ENCODE measurements at regions not wholly inside any gene's neighbourhood (a gene's known extent, or its start where the extent isn't known, plus 50 kb on each side); places are given as distances from the start of the nearest gene placed in this dataset.
"Not testable (repeated sequence)": the region's sequence is repeated elsewhere in the genome, so short reads cannot be mapped to it uniquely, and the experiment has no call there.

DNA sequence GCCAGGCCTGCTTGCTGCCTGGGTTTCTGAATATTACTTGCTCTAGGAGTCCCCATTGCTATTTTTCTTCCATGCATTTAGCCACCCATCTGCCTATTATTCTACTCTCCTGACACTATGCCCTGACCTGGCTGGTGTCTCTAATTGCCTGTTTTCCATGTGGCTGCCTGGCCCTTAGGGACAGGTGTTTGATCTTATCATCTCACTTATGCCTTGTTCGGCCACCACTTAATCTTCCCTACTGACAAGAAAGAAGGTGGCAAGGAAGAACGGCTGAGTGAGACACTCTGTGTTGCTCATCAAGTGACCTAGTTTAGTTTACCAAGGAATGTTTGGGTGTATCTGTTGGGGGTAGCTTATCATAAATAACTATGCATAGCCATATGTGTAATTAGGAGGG is 50.4 kb upstream of the RAPH1 start:
- no peak for DNase-seq

DNA sequence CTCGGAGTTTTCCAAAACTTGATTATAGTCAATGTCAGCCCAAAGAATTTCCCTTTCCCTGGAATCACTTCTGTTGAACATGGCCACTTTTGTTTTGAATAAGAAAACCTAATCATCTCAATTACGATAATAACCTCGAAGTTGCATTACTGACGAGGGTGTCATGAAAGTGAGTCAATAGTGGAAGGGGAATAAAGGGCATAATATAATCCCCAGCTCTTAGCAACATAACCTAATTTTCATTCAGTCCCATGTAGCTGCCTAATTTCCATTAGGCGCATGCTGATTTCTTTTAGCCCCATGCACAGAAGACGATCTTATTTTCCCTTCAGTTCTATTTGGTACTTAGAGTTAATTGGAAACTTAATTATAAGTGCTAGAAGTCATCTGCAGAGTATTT is 51.1 kb upstream of the RAPH1 start:
- DNase-seq, result no peak

DNA sequence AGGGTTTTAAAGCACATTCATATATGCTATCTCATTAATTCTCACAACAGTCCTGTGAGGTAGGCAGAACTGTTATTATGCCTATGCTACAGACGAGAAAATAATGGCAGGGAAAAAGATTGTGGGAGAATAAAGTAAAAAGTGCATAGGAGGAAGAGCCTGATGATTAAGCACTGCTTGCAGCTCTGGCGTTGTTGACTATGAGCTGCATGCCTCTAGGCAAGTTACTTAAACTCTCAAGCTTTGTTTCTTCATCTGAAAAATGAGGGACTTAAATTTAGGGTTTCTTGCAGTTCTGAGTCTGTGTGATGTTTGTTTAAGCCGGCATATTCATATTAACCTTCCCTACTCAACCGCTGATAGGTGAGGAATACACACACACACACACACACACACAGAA is 51.6 kb upstream of the RAPH1 start:
- no peak for DNase-seq

DNA sequence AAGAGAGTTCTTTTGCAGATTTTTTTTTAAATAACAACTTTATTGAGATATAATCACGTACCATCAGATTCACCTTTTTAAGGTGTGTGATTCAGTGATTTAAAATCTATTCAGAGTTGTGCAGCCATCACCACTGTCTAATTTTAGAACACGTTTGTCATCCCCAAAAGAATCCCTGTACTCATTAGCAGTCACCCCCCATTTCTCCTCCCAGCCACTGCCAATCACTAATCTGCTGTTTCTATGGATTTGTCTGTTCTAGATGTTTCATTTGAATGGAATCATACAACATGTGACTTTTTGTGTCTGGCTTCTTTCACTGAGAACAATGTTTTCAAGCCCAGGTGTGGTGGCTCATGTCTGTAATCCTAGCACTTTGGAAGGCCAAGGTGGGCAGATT is 55.4 kb upstream of the RAPH1 start:
- DNase-seq, result no peak

DNA sequence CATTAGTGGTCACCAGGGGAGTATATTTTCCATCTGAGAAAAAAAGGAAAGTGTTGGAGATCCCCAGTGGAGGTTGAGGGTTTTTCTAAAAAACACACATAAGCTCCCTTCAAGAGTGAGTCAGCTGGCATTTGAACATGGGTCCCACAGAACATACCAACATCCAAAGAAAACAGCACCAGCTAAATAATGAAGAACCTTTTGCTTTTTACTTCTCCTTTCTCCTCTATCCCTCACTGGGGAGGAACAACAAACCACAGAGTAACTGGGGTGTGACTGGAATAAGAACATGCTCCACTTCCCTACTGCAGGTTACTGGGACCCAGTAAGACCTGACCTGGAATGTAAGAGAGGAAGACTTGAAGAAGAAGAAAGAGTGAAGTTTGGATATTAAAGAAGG is 56.5 kb upstream of the RAPH1 start:
- DNase-seq, result no peak

DNA sequence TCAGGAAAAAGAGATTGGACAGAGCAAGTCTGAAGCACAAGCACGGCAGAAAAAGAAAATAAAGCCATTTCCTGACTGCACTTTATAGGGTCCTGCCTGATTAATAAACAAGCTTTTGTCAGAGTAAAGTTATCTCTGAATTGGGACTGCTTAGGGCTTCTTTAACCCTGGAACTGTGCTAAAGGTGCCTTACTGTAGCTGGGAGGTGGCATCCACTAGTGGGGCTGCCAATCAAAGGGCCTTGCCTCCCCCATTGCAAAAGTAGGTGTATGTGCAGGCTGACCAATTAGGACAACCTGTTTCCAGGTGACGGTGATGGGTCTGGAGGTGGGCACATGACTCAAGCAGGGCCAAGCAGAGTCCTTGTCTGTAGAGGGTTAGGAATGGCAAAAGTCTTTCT is 57.4 kb upstream of the RAPH1 start:
- DNase-seq, result no peak

DNA sequence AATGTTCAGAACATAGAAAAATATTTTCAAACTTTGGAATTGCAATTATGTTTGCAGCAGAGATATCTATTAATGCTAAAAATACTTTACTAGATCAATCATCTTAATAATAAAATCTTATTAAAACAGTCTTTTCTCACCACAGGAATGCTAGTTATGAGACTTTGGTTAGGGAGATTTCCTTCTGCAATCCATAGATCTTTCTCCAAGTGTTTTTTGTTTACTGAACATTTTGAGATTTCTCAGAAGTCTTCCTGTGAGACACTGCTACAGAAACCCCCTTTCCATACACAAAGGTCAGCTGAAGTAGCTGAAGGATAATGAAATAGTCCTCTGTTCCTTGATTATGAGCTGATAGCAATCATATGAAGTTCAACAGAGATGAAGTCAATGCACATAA is 59.4 kb upstream of the RAPH1 start:
- no peak for DNase-seq

DNA sequence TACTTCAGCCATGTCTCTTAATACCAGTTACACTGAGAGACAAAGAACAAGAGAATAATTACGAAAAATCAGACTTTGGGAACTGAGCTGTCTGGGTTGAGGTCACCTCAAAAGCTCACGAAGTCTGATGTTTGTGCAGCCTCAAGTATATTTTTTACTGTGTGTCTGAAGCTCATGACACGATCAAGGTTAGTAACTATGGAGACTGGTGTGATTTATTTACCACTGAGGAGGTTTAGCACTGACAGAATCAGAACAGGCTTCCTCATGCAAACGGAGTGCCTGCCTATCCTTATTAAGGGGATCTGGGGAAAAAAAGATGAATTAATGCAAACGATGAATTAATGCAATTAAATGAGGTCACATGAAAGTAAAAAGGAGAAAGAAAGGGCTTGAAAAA is 61.1 kb upstream of the RAPH1 start:
- DNase-seq, result no peak

DNA sequence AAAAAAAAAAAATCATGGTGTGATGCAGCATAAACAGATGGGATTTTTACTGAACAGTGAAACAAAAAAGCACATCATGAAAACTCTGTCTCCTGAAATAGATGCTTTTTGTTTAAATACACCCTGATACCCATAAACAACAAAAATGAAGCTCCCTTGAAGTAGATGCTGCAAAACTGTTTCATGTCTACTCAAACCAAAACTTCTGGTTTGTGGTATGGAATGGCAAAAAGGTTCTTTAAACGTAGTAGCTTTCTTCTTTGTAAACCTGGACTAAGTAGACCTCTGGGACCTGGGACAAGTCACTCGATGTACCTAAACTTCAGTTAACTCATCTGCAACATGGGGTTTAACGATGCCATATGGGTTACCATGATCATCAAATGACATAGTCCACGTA is 64.4 kb upstream of the RAPH1 start:
- DNase-seq, result no peak

DNA sequence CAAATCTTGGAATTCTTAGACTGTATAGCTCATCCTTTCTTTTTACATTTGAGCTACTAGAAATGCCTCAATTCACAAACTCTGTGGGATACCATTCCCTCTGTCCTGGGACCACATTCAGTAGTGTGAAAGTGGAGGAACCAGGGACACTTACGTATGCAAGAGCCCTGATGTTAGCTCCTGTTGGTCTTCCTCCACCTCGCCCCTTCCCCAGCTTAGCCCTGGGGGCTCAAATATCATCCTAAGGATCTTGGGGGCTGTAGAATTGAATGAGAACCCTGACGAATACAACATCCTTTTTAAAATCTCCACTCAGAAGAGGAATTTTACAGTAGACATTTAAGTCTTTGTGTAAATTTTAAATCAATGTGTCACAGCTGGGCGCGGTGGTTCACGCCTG is 65.2 kb upstream of the RAPH1 start:
- DNase-seq, result no peak

DNA sequence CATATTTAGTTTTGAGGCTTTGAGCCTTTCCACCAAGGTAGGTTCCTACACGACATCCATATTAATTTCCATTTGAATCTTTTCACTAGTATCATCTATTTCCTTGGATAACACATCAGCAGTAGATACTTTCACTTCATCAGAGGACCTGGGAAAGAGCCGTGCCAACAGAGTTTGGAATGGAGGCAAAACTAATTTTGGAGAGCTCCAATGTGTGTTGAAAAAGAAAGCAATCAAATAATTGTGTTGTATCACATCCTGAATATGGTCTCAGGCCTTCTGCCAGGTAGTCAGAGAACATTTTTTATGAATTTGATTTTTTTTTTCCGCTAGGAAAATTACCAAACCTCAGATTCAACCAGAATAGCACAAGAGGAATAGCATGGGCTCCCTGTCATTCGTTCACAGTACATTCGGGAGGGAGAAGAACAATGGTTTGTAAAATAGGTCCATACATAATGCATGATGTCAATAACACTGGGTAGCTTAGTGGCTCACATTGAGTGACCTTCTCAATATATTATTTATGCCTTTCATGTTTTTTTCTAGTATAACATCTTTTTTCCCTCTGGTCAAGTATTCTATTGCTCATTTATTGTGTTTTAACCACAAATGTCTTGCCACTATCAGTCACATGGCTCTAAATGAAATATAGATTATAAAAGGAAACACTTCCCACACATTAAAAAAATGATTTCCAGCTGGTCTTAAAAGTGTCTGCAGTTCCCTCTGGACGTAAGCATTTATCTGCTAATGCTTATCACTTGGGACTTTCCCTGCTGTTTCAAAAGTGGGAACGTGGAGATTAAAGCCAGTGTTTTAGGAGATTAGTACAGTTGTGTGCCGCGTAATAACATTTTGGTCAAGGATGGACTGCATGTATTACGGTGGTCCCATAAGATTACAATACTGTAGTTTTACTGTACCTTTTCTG is 68.6 kb upstream of the RAPH1 start:
- DNase-seq, result no peak

DNA sequence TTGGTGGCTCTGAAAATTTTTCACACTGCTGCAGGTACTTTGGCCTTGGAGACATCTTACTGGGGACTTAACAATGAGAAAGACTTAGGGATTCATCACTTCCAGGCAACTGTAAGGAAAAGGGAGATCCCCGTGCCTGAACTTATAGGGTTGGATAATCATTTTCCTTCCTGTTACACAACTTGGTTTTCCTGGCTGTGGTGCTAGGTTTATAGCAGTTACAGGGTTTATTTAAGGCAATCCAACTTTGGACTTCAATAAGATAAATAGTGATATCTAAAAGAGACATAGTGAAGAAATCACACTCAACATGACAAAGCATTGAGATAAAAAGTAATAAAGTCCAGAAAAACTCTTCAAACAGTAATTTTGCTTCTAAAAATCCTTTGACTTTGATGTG is 70.2 kb upstream of the RAPH1 start:
- DNase-seq, result no peak

DNA sequence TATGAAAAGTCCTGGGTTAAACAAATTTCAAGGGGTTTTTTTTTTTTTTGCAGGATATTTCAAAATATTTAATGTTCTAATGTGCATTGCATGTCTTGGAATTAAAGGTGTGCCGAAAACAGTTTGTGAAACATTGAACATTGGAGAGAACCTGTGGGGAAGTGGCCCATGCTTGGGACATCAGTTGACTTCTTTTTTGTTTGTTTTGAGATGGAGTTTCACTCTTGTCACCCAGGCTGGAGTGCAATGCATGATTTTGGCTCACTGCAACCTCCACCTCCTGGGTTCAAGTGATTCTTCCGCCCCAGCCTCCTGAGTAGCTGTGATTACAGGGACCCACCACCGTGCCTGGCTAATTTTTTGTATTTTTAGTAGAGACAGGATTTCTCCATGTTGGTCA is 71.0 kb upstream of the RAPH1 start:
- DNase-seq, result no peak

DNA sequence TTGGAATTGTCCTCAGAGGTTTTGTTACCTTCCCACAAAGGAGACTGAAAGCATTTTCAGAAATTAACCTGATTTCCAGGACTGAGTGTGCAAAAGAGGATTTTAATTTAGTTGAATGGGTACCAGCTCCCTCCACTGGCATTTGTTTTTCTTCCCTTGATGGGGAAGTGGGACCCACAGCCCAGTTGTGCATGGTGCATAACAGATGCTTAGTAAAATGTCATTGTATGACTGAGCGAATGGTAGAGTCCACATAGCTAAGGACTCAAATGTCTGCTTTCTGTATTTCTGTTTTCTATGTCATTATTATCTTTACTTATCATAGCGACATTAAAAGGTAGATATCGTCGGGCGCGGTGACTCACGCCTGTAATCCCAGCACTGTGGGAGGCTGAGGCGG is 75.5 kb upstream of the RAPH1 start:
- no peak for DNase-seq

DNA sequence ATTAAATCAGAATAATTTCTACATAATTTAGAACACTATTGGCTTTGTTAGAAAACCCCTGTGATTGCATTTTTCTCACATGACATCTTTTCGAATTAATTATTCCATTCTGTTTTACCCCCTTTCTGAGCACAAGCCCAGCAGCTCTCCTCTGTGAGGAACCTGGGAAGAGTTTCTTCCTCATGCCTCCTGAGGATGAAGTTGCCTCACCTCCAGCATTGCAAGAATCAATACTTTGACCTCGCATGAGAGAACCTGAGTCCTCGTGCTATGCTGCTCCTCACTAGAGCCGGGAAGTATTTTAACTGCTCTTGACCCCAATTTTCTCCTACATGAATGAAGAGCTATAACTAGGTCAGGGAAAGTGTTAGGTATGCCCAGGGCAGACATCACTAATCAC is 77.1 kb upstream of the RAPH1 start:
- no peak for DNase-seq

DNA sequence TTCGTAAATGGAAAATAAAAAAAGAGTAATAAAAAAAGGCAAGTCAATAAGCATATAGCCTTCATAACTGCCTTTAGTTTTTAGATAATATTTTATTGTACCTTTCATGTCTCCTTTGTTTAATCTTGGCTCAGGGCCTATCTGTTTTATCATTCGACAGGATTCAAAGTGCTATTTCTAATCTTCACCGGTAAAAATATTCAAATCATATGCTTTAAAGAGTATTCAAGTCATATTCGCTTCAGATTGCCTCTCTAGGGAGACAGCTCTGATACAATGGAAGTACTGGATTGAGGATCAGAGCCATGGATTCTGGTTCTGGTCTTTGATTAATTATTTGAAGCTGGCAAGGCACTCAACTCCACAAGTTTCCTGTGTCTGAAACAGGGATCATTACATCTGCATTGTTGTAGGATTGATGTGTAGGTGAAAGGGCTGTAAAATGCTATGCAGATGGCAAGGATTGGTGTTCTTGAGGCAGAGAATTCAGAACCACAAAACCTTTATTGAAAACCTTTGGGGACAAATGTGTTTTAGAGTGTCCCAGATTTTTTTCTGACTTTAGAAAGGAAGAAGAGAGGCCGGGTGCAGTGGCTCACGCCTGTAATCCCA is 84.3 kb upstream of the RAPH1 start:
- no peak for DNase-seq

DNA sequence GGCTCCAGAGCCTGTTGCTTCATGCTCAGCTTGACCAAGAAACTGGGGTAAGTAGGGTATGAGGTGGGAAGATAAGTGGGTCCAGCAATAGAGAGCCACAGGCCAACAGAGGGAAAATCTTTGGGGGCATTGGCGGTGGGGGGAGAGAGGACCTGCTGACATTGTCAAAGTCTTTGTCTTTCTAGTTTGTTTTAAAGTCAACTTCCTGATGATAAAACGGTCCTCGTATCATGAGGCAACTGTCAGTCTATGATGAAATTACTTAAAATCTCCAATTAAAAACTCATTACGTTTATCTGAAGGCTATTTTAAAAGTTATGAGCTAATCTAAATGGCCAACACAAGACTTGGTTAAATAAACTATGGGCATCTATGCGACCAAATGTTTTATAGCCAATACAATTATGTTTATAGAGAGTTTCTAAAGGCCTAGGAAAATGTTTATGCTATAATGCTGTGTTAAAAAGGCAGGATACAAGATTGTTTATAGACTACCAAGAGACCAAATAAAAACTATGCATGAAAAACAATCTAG is 84.4 kb upstream of the CD28 start:
- no peak for DNase-seq

DNA sequence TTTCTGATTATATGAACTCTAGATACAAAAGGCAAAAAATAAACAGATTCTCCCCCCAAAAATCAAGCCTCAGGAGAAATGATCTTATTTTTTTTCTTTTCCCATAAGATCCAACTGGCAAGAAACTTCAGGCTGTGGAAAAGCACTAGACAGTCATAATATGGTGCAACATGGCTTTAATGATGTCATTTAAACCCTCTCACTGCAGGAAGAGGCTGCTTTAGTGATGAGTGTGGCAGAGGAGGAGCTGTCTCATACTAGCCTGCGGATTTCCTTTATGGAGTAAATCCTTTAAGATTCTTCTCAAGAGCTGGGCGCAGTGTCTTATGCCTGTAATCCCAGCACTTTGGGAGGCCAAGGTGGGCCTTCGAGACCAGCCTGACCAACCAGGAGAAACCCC is 83.3 kb upstream of the CD28 start:
- DNase-seq, result peak; percentile 23

DNA sequence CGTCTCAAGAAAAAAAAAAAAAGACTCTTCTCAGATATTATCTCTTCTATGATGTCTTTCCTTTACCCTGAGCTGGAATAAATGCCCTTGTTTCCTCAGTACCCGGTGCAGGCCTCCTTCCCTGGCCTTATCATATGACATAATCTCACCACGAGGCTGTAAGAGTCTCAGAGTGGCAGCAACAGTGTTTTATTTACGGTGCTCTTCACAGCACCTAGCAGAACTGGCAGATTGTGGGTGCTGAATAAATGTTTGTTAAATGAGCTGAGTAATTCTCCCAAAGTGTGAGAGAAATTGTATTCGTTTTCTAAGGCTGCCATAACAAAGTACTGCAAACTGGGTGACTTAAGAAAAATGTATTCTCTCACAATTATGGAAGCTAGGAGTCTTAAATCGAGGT is 82.8 kb upstream of the CD28 start:
- DNase-seq, result peak; percentile 22

DNA sequence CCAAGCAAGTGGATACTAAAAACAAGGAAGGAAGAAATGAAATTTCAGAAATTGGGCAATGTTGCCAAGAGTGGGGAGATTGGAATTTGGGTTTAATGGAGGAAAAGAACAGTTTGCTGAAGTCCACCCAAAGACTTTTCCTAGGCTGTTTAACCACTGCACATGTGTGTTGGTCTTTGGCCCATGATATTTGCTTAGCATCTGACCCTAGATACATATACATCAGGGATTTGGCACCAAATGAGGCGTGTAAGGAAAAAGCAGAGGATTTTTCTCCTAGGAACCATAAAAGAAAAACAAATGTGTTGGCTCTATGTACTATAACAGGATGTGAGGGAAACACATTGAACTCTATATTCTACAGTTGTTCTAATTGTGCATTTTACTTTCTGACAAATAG is 80.7 kb upstream of the CD28 start:
- no peak for DNase-seq

DNA sequence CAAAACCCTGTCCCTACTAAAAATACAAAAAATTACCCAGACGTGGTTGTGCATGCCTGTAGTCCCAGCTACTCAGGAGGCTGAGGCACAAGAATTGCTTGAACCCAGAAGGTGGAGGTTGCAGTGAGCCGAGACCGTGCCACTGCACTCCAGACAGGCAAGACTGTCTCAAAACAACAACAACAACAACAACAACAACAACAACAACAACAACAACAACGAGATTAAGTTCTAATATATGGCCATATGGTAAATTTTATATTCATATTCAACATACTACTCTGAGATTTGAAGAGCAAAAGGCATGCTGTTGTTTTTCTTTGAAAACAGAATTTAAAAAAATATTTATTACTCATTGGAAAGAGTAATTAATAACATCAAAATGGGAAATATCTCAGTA is 80.2 kb upstream of the CD28 start:
- DNase-seq, result not testable (repeated sequence)

DNA sequence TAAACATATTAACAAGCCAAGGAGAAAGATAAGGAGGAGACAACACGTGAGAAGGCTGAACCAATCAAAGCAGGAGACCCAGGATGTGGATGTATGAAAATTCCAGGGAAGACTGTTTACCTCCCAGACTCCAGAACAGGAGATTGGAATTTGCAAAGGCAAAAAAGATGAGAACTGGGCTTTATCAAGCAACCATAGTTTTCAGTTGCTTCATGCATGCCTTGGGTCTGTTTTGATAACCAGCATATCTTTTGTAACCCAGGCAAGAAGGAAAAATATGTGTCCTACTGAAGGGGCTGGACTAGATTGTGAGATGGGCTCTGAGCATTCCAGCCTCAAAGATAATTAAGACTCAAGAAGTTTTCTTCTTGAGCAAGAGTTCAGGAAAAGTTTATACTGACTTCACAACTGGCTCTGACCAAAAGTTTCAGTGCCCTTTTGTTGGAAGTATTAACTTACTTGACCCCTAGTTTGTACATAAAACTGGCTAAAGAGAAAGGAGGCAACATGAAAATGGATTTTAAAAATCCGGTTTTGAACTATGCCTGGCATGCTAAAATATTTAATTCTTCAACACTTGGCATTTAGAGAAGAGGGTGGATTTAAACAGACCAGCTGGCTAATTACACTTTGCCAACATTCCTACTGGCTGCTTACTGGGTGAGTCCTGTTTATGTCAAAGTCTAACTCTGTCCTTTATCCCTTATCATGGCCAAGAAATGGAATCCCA is 79.3 kb upstream of the CD28 start:
- DNase-seq, result no peak

DNA sequence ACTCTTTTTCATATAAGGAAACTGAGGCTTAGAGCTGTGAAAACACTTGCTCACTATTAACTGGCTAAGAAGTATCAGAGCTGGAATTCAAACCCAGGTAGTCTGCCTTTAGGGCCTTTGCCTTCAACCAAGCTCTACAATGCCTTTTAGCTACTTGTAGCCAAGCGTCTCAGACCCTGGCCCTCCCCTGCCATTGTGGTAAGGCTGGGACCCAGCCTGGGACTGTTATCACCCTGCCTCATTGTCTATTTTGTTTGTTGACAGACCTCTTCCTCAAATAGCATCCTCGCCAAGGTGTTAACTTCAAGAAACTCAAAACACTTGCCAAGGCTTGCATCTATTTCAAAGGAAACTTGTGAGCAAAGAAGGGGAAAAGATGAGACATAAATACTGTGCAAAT is 76.7 kb upstream of the CD28 start:
- DNase-seq, result no peak
